ENCODE measurements at regions not wholly inside any gene's neighbourhood (a gene's known extent, or its start where the extent isn't known, plus 50 kb on each side); places are given as distances from the start of the nearest gene placed in this dataset.

- TF ChIP-seq, protein P1, sequence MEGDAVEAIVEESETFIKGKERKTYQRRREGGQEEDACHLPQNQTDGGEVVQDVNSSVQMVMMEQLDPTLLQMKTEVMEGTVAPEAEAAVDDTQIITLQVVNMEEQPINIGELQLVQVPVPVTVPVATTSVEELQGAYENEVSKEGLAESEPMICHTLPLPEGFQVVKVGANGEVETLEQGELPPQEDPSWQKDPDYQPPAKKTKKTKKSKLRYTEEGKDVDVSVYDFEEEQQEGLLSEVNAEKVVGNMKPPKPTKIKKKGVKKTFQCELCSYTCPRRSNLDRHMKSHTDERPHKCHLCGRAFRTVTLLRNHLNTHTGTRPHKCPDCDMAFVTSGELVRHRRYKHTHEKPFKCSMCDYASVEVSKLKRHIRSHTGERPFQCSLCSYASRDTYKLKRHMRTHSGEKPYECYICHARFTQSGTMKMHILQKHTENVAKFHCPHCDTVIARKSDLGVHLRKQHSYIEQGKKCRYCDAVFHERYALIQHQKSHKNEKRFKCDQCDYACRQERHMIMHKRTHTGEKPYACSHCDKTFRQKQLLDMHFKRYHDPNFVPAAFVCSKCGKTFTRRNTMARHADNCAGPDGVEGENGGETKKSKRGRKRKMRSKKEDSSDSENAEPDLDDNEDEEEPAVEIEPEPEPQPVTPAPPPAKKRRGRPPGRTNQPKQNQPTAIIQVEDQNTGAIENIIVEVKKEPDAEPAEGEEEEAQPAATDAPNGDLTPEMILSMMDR (conservative IDR thresholded peaks at IDR 0.05; ENCODE audit: low read length): no peak
- TF ChIP-seq EZH2phosphoT487 (IDR thresholded peaks at IDR 0.05; ENCODE audit: borderline replicate concordance): no peak
These were observed 285.0 kb upstream of the PCDH20 start for GRCh38 chr13:61700620-61701019.

GRCh38 chr13:61700181-61700580, 284.5 kb upstream of the PCDH20 start:
- no peaks in the 10 kb centered on the region for H4K20me1 ChIP-seq (ENCODE audit: insufficient read depth, low read length, poor library complexity, severe bottlenecking)
- H3K4me1 ChIP-seq (ENCODE audit: insufficient read depth, low read length, poor library complexity, severe bottlenecking): no peaks in the 10 kb centered on the region
- H3K36me3 ChIP-seq (ENCODE audit: insufficient read depth, low read length): no peaks in the 10 kb centered on the region
- no peak overlapping the region for H2AFZ ChIP-seq (ENCODE audit: low read length)
- H3K27me3 ChIP-seq (ENCODE audit: insufficient read depth, low read length, poor library complexity, severe bottlenecking): no peaks in the 10 kb centered on the region
- no peaks in the 10 kb centered on the region for H3K79me2 ChIP-seq (ENCODE audit: insufficient read depth, low read length)
- no peak overlapping the region for H3K9ac ChIP-seq (ENCODE audit: low read depth, low read length, poor library complexity, severe bottlenecking)
- no peak overlapping the region for H3K4me2 ChIP-seq (ENCODE audit: low read depth, low read length, poor library complexity, severe bottlenecking)
- H3K9me3 ChIP-seq (ENCODE audit: insufficient read depth, low read depth, low read length): peaks cover 5% of the 10 kb centered on the region; the same call in 1 of the 2 replicates
- H3K9me2 ChIP-seq (replicated peaks; ENCODE audit: low read depth, low read length): no peaks in the 10 kb centered on the region
- no peak overlapping the region for H3K4me3 ChIP-seq (ENCODE audit: low read length, poor library complexity, severe bottlenecking)
- no peaks in the 10 kb centered on the region for H3F3A ChIP-seq (ENCODE audit: low read depth)
- no peak for TF ChIP-seq EZH2phosphoT487 (IDR thresholded peaks at IDR 0.05; ENCODE audit: borderline replicate concordance)
- TF ChIP-seq, protein P1 (conservative IDR thresholded peaks at IDR 0.05; ENCODE audit: low read length): no peak

More at GRCh38 chr13:61700620-61701019, 285.0 kb upstream of the PCDH20 start:
- no peaks in the 10 kb centered on the region for H3K36me3 ChIP-seq (ENCODE audit: insufficient read depth, low read length)
- H4K20me1 ChIP-seq (ENCODE audit: insufficient read depth, low read length, poor library complexity, severe bottlenecking): no peaks in the 10 kb centered on the region
- H3K4me3 ChIP-seq (ENCODE audit: low read length, poor library complexity, severe bottlenecking): no peak overlapping the region
- no peak overlapping the region for H3K4me2 ChIP-seq (ENCODE audit: low read depth, low read length, poor library complexity, severe bottlenecking)
- H3K27me3 ChIP-seq (ENCODE audit: insufficient read depth, low read length, poor library complexity, severe bottlenecking): no peaks in the 10 kb centered on the region
- no peaks in the 10 kb centered on the region for H3F3A ChIP-seq (ENCODE audit: low read depth)
- H3K9me3 ChIP-seq (ENCODE audit: insufficient read depth, low read depth, low read length): peaks cover 5% of the 10 kb centered on the region; the same call in 1 of the 2 replicates
- no peaks in the 10 kb centered on the region for H3K9me2 ChIP-seq (replicated peaks; ENCODE audit: low read depth, low read length)
- no peaks in the 10 kb centered on the region for H3K4me1 ChIP-seq (ENCODE audit: insufficient read depth, low read length, poor library complexity, severe bottlenecking)
- H3K9ac ChIP-seq (ENCODE audit: low read depth, low read length, poor library complexity, severe bottlenecking): no peak overlapping the region
- no peaks in the 10 kb centered on the region for H3K79me2 ChIP-seq (ENCODE audit: insufficient read depth, low read length)
- no peak overlapping the region for H2AFZ ChIP-seq (ENCODE audit: low read length)

GRCh38 chr13:61696676-61697075, 281.0 kb upstream of the PCDH20 start:
- Histone ChIP-seq H3K27me3 (ENCODE audit: insufficient read depth, low read length, poor library complexity, severe bottlenecking) (no peaks in the 10 kb centered on the region), H3K9me2 (replicated peaks; ENCODE audit: low read depth, low read length) (no peaks in the 10 kb centered on the region), H2AFZ (ENCODE audit: low read length) (no peak overlapping the region), H3K36me3 (ENCODE audit: insufficient read depth, low read length) (no peaks in the 10 kb centered on the region), H3K9ac (ENCODE audit: low read depth, low read length, poor library complexity, severe bottlenecking) (no peak overlapping the region), H3K4me2 (ENCODE audit: low read depth, low read length, poor library complexity, severe bottlenecking) (no peak overlapping the region), H3K4me1 (ENCODE audit: insufficient read depth, low read length, poor library complexity, severe bottlenecking) (no peaks in the 10 kb centered on the region), H3K79me2 (ENCODE audit: insufficient read depth, low read length) (no peaks in the 10 kb centered on the region), H3K4me3 (ENCODE audit: low read length, poor library complexity, severe bottlenecking) (no peak overlapping the region), H4K20me1 (ENCODE audit: insufficient read depth, low read length, poor library complexity, severe bottlenecking) (no peaks in the 10 kb centered on the region), H3K9me3 (ENCODE audit: insufficient read depth, low read depth, low read length) (no peaks in the 10 kb centered on the region), H3F3A (ENCODE audit: low read depth) (no peaks in the 10 kb centered on the region)
- no peak for TF ChIP-seq EZH2phosphoT487 (IDR thresholded peaks at IDR 0.05; ENCODE audit: borderline replicate concordance)
- TF ChIP-seq, protein P1 (conservative IDR thresholded peaks at IDR 0.05; ENCODE audit: low read length): no peak

Measured in Loucy (cell line).